K562 (cell line): ENCODE measurements at regions not wholly inside any gene's neighbourhood (a gene's known extent, or its start where the extent isn't known, plus 50 kb on each side); places are given as distances from the start of the nearest gene placed in this dataset.

Source experiments
- ATAC-seq: fragments of 200-7000 bp; cut with Tn5 transposase; 3 replicates; pipeline ENCODE4 v1.9.1; 2020; ENCODE audit warnings: moderate library complexity
- BruUV-seq: library from RNA; stranded (reverse); fragments of 400-500 nt; replicated peaks from 2 replicates; lab custom pipeline; 2021; lab: Mats Ljungman, UMichigan
- CTCF ChIA-PET: fragments of 300-600 bp; formaldehyde crosslinking; extraction: SDS; loops from one replicate; lab custom pipeline; 2021; ENCODE audit warnings: low intra/inter-chr PET ratio; lab: Yijun Ruan, JAX
- POLR2A ChIA-PET: fragments of 300-600, 350-650 bp; sonication (Branson Sonifier 250); formaldehyde crosslinking; extraction: SDS; loops from one replicate; lab custom pipeline; 2021; ENCODE audit warnings: antibody characterized with exemption, inconsistent platforms; lab: Yijun Ruan, JAX
- DNase-seq, 4 experiments: peaks; one replicate each; pipeline versions ENCODE4 v3.0.0 to v3.0.0-alpha.2; 2011 to 2018; ENCODE audit warnings: low spot score in 3 of 4, mixed read lengths in 3 of 4; ENCODE audit errors: extremely low read depth in 1 of 4
- FAIRE-seq: peaks from 2 replicates; lab custom pipeline; 2011; peaks lifted over from hg19 to GRCh38; lab: Jason Lieb, UNC
- H2AFZ ChIP-seq: 2 replicates; pipeline ENCODE4 v1.6.0; 2011; ENCODE audit warnings: low read depth, low read length, control low read depth, inconsistent platforms
- H3K27ac ChIP-seq: fragments of 200-600 bp; 3 replicates; pipeline ENCODE4 v1.8.0; 2011; ENCODE audit warnings: low read depth, mild to moderate bottlenecking, control low read depth, inconsistent platforms, low read length, moderate library complexity, mixed read lengths; ENCODE audit errors: extremely low read depth
- H3K27me3 ChIP-seq, 2 experiments: fragments of 300-600 bp in 1 of 2; 2 replicates in 1 of 2; 3 replicates in 1 of 2; pipeline versions ENCODE4 v1.6.0 to v1.8.0; 2011; ENCODE audit warnings: inconsistent platforms in 2 of 2, low read length in 2 of 2, mild to moderate bottlenecking in 1 of 2, mixed read lengths in 1 of 2, moderate library complexity in 1 of 2; ENCODE audit not compliant: control insufficient read depth in 2 of 2, insufficient read depth in 2 of 2
- H3K36me3 ChIP-seq: fragments of 300-600 bp; 3 replicates; pipeline ENCODE4 v1.8.0; 2011; ENCODE audit warnings: mild to moderate bottlenecking, low read length, inconsistent platforms; ENCODE audit not compliant: control insufficient read depth, insufficient read depth
- H3K4me1 ChIP-seq, 2 experiments: fragments of 200-600 bp in 1 of 2; replicated peaks in 1 of 2; 2 replicates in 1 of 2; 3 replicates in 1 of 2; pipeline versions ENCODE4 v1.5.1 to v1.8.0; 2011; ENCODE audit warnings: inconsistent platforms in 2 of 2, low read length in 2 of 2, mild to moderate bottlenecking in 1 of 2, mixed read lengths in 1 of 2, moderate library complexity in 1 of 2; ENCODE audit not compliant: control insufficient read depth in 2 of 2, insufficient read depth in 2 of 2
- H3K4me2 ChIP-seq: 2 replicates; pipeline ENCODE4 v1.6.1; 2011; ENCODE audit warnings: low read length, control low read depth, inconsistent platforms, mixed read lengths; ENCODE audit not compliant: insufficient read depth
- H3K4me3 ChIP-seq: fragments of 200-600 bp; sonication (generic), shearing (Covaris generic); 2 replicates; pipeline ENCODE4 v1.5.1; 2016; ENCODE audit warnings: control low read depth, inconsistent platforms
- H3K79me2 ChIP-seq: fragments of 200-600 bp; 3 replicates; pipeline ENCODE4 v1.8.0; 2011; ENCODE audit warnings: low read length, inconsistent platforms; ENCODE audit not compliant: control insufficient read depth, insufficient read depth
- H3K9ac ChIP-seq, 2 experiments: 2 replicates each; pipeline versions ENCODE4 v1.6.0 to v1.6.1; 2011; ENCODE audit warnings: low read depth in 2 of 2, low read length in 2 of 2, control low read depth in 1 of 2, inconsistent platforms in 1 of 2, mild to moderate bottlenecking in 1 of 2, mixed read lengths in 1 of 2; ENCODE audit not compliant: insufficient read depth in 1 of 2
- H3K9me1 ChIP-seq: one replicate; pipeline ENCODE4 v1.6.0; 2011; ENCODE audit warnings: inconsistent platforms, mild to moderate bottlenecking, low read length, moderate library complexity; ENCODE audit not compliant: control insufficient read depth, insufficient read depth
- H3K9me3 ChIP-seq: replicated peaks from 2 replicates; pipeline ENCODE4 v1.5.1; 2011; ENCODE audit warnings: low read depth, low read length, inconsistent platforms; ENCODE audit not compliant: control insufficient read depth, insufficient read depth
- H4K20me1 ChIP-seq: replicated peaks from 2 replicates; pipeline ENCODE4 v1.6.1; 2011; ENCODE audit warnings: low read length, inconsistent platforms, mixed read lengths; ENCODE audit not compliant: control insufficient read depth, insufficient read depth
- MEF2D ChIP-seq: conservative IDR thresholded peaks from 2 replicates; pipeline ENCODE4 v1.6.1; 2016; ENCODE audit warnings: low read depth, missing genetic modification characterization, missing compliant biosample characterization
- PCBP2 ChIP-seq: fragments of 200-400 bp; formaldehyde crosslinking; IDR thresholded peaks from 2 replicates; pipeline ENCODE4 v1.6.1; 2018; ENCODE audit warnings: low read length, low read depth, mild to moderate bottlenecking, moderate library complexity; ENCODE audit not compliant: poor library complexity, severe bottlenecking
- RBM17 ChIP-seq: fragments of 200-400 bp; formaldehyde crosslinking; IDR thresholded peaks from 2 replicates; pipeline ENCODE4 v1.6.1; 2017; ENCODE audit warnings: low read depth, mild to moderate bottlenecking, low read length, borderline replicate concordance
- SIRT6 ChIP-seq: IDR thresholded peaks from one replicate; pipeline ENCODE4 v1.6.1; 2012; ENCODE audit warnings: low read depth, mild to moderate bottlenecking, control low read depth, inconsistent platforms, low read length, moderate library complexity
- ZKSCAN3 ChIP-seq: fragments of 250-450 bp; sonication (Bioruptor Pico); IDR thresholded peaks from 2 replicates; pipeline ENCODE4 v1.4.0; 2020
- ZNF583 ChIP-seq: fragments of 250-450 bp; sonication (Bioruptor Pico); IDR thresholded peaks from 2 replicates; pipeline ENCODE4 v1.4.0; 2020
- ZNF586 ChIP-seq: fragments of 450-650 bp; formaldehyde crosslinking; conservative IDR thresholded peaks from 2 replicates; pipeline ENCODE4 v1.4.0; 2020; ENCODE audit warnings: mild to moderate bottlenecking, moderate library complexity
- WGBS: fragments of 100-300 bp; shearing (Covaris generic); methylation state at CpG from one replicate; pipeline ENCODE4 v1.1.6; 2016; ENCODE audit warnings: low coverage, mixed read lengths; ENCODE audit not compliant: insufficient coverage; ENCODE audit errors: missing lambda C conversion rate; 5-methylcytosine and 5-hydroxymethylcytosine counted together
- in situ Hi-C: fragments of 300-500 bp; cut with MboI; formaldehyde crosslinking; loops from 4 replicates; pipeline ENCODE4 v1.15.0; 2018; ENCODE audit warnings: inconsistent platforms, mixed read lengths
- intact Hi-C: fragments of 100-400 bp; cut with micrococcal nuclease; formaldehyde crosslinking; loops from 2 replicates; pipeline ENCODE4 v1.14.2; 2022
- TF ChIP-seq, protein P1 (sequence below): fragments of 250-450 bp; sonication (Bioruptor Pico); IDR thresholded peaks from 2 replicates; pipeline ENCODE4 v1.4.0; 2020; ENCODE audit warnings: borderline replicate concordance
- TF ChIP-seq, protein P2 (sequence below), 2 experiments: fragments of 450-650 bp in 1 of 2; sonication (generic) in 1 of 2; formaldehyde crosslinking in 1 of 2; IDR thresholded peaks; 2 replicates each; pipeline versions ENCODE4 v1.7.1 to v1.9.0; 2016 to 2022; ENCODE audit warnings: inconsistent platforms in 1 of 2, mild to moderate bottlenecking in 1 of 2, missing genetic modification reagents in 1 of 2
- TF ChIP-seq, protein P3 (sequence below): fragments of 450-650 bp; formaldehyde crosslinking; IDR thresholded peaks from 2 replicates; pipeline ENCODE4 v1.4.0; 2022; ENCODE audit warnings: mild to moderate bottlenecking, moderate library complexity
- TF ChIP-seq, protein P4 (sequence below): fragments of 250-450 bp; sonication (Bioruptor Pico); IDR thresholded peaks from 2 replicates; pipeline ENCODE4 v1.8.0; 2021; ENCODE audit warnings: moderate library complexity, mild to moderate bottlenecking, inconsistent platforms

DNA sequence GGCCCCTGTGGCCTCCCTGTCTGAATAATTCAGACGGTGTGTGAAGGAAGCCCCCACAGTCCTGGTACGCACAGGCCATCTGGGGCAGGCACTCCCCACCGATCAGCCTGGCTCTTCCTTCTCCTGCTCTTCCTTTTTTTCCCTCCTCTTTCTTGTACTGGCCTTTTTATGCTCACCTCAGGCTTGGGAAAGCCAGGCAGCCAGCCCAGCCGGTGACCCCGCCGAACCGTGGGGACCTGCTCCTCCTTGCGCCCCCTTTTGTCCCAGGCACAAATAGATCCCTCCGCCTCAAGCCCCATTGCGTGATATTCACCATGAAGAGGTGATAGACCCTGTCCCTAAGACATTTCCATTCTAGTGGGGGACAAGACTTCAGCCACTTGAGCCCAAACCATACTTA lies 80.2 kb upstream of the BRD7 start:
- WGBS: 1% methylated on average over 10 of the region's 10 CpGs
- no peak overlapping the region for H2AFZ ChIP-seq
- no TSS peak for BruUV-seq
- no peaks in the 10 kb centered on the region for H3K36me3 ChIP-seq
- H3K27ac ChIP-seq: no peak overlapping the region
- no peak for DNase-seq
- no peaks in the 10 kb centered on the region for H3K79me2 ChIP-seq
- ATAC-seq: no peak
- no peaks in the 10 kb centered on the region for H3K4me1 ChIP-seq
- H3K9me3 ChIP-seq: no peaks in the 10 kb centered on the region
- H3K9ac ChIP-seq: no peak overlapping the region
- intact Hi-C loops: no loop called here
- no peaks in the 10 kb centered on the region; the same call in 1 of the 2 replicates for H4K20me1 ChIP-seq
- CTCF ChIA-PET: no interaction called here
- H3K4me3 ChIP-seq: no peak overlapping the region
- in situ Hi-C loops: no loop called here
- peaks cover 29 to 62% of the 10 kb centered on the region in 2 experiments; a peak in 4 of 5 replicates for H3K27me3 ChIP-seq
- FAIRE-seq: no peak
- peaks cover 3% of the 10 kb centered on the region for H3K9me1 ChIP-seq
- H3K4me2 ChIP-seq: no peak overlapping the region
- POLR2A ChIA-PET: interaction anchor here (0.6 to 1.4 kb wide), 3 partner anchors 11 to 900 kb away, joined by 3 to 4 read pairs (median 3); no protein-coding TSS in a partner anchor
- TF ChIP-seq, protein P1, sequence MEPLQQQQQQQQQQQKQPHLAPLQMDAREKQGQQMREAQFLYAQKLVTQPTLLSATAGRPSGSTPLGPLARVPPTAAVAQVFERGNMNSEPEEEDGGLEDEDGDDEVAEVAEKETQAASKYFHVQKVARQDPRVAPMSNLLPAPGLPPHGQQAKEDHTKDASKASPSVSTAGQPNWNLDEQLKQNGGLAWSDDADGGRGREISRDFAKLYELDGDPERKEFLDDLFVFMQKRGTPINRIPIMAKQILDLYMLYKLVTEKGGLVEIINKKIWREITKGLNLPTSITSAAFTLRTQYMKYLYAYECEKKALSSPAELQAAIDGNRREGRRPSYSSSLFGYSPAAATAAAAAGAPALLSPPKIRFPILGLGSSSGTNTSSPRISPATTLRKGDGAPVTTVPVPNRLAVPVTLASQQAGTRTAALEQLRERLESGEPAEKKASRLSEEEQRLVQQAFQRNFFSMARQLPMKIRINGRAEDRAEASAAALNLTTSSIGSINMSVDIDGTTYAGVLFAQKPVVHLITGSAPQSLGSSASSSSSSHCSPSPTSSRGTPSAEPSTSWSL (CRISPR knock-in tag): no peak
- TF ChIP-seq RBM17: no peak
- TF ChIP-seq MEF2D (tag): no peak
- TF ChIP-seq, protein P2, sequence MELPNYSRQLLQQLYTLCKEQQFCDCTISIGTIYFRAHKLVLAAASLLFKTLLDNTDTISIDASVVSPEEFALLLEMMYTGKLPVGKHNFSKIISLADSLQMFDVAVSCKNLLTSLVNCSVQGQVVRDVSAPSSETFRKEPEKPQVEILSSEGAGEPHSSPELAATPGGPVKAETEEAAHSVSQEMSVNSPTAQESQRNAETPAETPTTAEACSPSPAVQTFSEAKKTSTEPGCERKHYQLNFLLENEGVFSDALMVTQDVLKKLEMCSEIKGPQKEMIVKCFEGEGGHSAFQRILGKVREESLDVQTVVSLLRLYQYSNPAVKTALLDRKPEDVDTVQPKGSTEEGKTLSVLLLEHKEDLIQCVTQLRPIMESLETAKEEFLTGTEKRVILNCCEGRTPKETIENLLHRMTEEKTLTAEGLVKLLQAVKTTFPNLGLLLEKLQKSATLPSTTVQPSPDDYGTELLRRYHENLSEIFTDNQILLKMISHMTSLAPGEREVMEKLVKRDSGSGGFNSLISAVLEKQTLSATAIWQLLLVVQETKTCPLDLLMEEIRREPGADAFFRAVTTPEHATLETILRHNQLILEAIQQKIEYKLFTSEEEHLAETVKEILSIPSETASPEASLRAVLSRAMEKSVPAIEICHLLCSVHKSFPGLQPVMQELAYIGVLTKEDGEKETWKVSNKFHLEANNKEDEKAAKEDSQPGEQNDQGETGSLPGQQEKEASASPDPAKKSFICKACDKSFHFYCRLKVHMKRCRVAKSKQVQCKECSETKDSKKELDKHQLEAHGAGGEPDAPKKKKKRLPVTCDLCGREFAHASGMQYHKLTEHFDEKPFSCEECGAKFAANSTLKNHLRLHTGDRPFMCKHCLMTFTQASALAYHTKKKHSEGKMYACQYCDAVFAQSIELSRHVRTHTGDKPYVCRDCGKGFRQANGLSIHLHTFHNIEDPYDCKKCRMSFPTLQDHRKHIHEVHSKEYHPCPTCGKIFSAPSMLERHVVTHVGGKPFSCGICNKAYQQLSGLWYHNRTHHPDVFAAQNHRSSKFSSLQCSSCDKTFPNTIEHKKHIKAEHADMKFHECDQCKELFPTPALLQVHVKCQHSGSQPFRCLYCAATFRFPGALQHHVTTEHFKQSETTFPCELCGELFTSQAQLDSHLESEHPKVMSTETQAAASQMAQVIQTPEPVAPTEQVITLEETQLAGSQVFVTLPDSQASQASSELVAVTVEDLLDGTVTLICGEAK (IDR thresholded peaks at IDR 0.05): no peak
- TF ChIP-seq, protein P2 (CRISPR knock-in tag; IDR thresholded peaks at IDR 0.05): no peak
- TF ChIP-seq PCBP2: no peak
- no peak for TF ChIP-seq ZNF583 (CRISPR knock-in tag)
- TF ChIP-seq ZKSCAN3 (CRISPR knock-in tag): no peak
- TF ChIP-seq, protein P3, sequence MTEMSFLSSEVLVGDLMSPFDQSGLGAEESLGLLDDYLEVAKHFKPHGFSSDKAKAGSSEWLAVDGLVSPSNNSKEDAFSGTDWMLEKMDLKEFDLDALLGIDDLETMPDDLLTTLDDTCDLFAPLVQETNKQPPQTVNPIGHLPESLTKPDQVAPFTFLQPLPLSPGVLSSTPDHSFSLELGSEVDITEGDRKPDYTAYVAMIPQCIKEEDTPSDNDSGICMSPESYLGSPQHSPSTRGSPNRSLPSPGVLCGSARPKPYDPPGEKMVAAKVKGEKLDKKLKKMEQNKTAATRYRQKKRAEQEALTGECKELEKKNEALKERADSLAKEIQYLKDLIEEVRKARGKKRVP: no peak
- TF ChIP-seq ZNF586 (CRISPR knock-in tag): no peak
- no peak for TF ChIP-seq SIRT6
- TF ChIP-seq, protein P4, sequence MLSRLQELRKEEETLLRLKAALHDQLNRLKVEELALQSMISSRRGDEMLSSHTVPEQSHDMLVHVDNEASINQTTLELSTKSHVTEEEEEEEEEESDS (CRISPR knock-in tag): no peak
